ENCODE measurements at regions not wholly inside any gene's neighbourhood (a gene's known extent, or its start where the extent isn't known, plus 50 kb on each side); places are given as distances from the start of the nearest gene placed in this dataset.

- no TSS peak for BruUV-seq (replicated peaks)
- Mint-ChIP-seq H3K36me3 (ENCODE audit: insufficient read depth, unreplicated experiment) (no peaks in the 10 kb centered on the region), H3K4me1 (ENCODE audit: insufficient read depth, unreplicated experiment) (no peaks in the 10 kb centered on the region), H3K4me3 (ENCODE audit: unreplicated experiment) (no peak overlapping the region), H3K9me3 (ENCODE audit: unreplicated experiment) (peaks cover 15% of the 10 kb centered on the region), H3K27ac (ENCODE audit: low read depth, unreplicated experiment) (no peak overlapping the region), H3K27me3 (ENCODE audit: insufficient read depth, unreplicated experiment) (peaks cover 17% of the 10 kb centered on the region)
- intact Hi-C loops (cut with micrococcal nuclease) = no loop called here
- DNase-seq (ENCODE audit: unreplicated experiment) = no peak
- ChIA-PET CTCF (no interaction called here), POLR2A (no interaction called here)
- TF ChIP-seq CTCF (IDR thresholded peaks at IDR 0.05; ENCODE audit: unreplicated experiment) = no peak
Measured at GRCh38 chr7:156582591-156583123, 57.9 kb upstream of the RNF32 start.

- CTCF ChIA-PET = interaction anchor here (0.7 kb wide), 1 partner anchor 11 kb away, joined by 3 read pairs; no protein-coding TSS in a partner anchor
Measured at GRCh38 chr7:156580036-156580435, 60.5 kb upstream of the RNF32 start.

GRCh38 chr7:156579566-156579965 is 61.0 kb upstream of the RNF32 start:
- Mint-ChIP-seq H3K4me3 (ENCODE audit: unreplicated experiment) (no peak overlapping the region), H3K4me1 (ENCODE audit: insufficient read depth, unreplicated experiment) (no peaks in the 10 kb centered on the region)
- CTCF ChIA-PET = interaction anchor here (0.5 to 0.7 kb wide), 2 partner anchors 11 to 22 kb away, joined by 3 read pairs; no protein-coding TSS in a partner anchor

More at GRCh38 chr7:156580036-156580435, 60.5 kb upstream of the RNF32 start:
- H3K4me1 Mint-ChIP-seq (ENCODE audit: insufficient read depth, unreplicated experiment) = no peaks in the 10 kb centered on the region
- H3K9me3 Mint-ChIP-seq (ENCODE audit: unreplicated experiment) = no peaks in the 10 kb centered on the region
- no peak overlapping the region for H3K4me3 Mint-ChIP-seq (ENCODE audit: unreplicated experiment)
- intact Hi-C loops (cut with micrococcal nuclease) = no loop called here
- BruUV-seq (replicated peaks) = no TSS peak
- H3K36me3 Mint-ChIP-seq (ENCODE audit: insufficient read depth, unreplicated experiment) = no peaks in the 10 kb centered on the region
- no peak overlapping the region for H3K27ac Mint-ChIP-seq (ENCODE audit: low read depth, unreplicated experiment)
- no peak for DNase-seq (ENCODE audit: unreplicated experiment)
- no peak for TF ChIP-seq CTCF (IDR thresholded peaks at IDR 0.05; ENCODE audit: unreplicated experiment)
- POLR2A ChIA-PET = no interaction called here
- peaks cover 34% of the 10 kb centered on the region for H3K27me3 Mint-ChIP-seq (ENCODE audit: insufficient read depth, unreplicated experiment)

GRCh38 chr7:156578978-156579430 is 61.6 kb upstream of the RNF32 start:
- DNase-seq (ENCODE audit: unreplicated experiment) = no peak
- no TSS peak for BruUV-seq (replicated peaks)
- intact Hi-C loops (cut with micrococcal nuclease) = no loop called here
- Mint-ChIP-seq H3K27me3 (ENCODE audit: insufficient read depth, unreplicated experiment) (peaks cover 45% of the 10 kb centered on the region), H3K27ac (ENCODE audit: low read depth, unreplicated experiment) (no peak overlapping the region), H3K36me3 (ENCODE audit: insufficient read depth, unreplicated experiment) (no peaks in the 10 kb centered on the region), H3K4me1 (ENCODE audit: insufficient read depth, unreplicated experiment) (no peaks in the 10 kb centered on the region), H3K4me3 (ENCODE audit: unreplicated experiment) (no peak overlapping the region), H3K9me3 (ENCODE audit: unreplicated experiment) (peaks cover 4% of the 10 kb centered on the region)
- no peak for TF ChIP-seq CTCF (IDR thresholded peaks at IDR 0.05; ENCODE audit: unreplicated experiment)
- ChIA-PET CTCF (interaction anchor here (0.5 kb wide), 1 partner anchor 21 kb away, joined by 3 read pairs; no protein-coding TSS in a partner anchor), POLR2A (no interaction called here)

More at GRCh38 chr7:156579566-156579965, 61.0 kb upstream of the RNF32 start:
- BruUV-seq (replicated peaks) = no TSS peak
- H3K27me3 Mint-ChIP-seq (ENCODE audit: insufficient read depth, unreplicated experiment) = peaks cover 39% of the 10 kb centered on the region
- intact Hi-C loops (cut with micrococcal nuclease) = no loop called here
- H3K27ac Mint-ChIP-seq (ENCODE audit: low read depth, unreplicated experiment) = no peak overlapping the region
- DNase-seq (ENCODE audit: unreplicated experiment) = no peak
- no peaks in the 10 kb centered on the region for H3K36me3 Mint-ChIP-seq (ENCODE audit: insufficient read depth, unreplicated experiment)
- POLR2A ChIA-PET = no interaction called here
- H3K9me3 Mint-ChIP-seq (ENCODE audit: unreplicated experiment) = no peaks in the 10 kb centered on the region
- TF ChIP-seq CTCF (IDR thresholded peaks at IDR 0.05; ENCODE audit: unreplicated experiment) = no peak

Measured in MCF 10A (cell line).